Parathyroid adenoma (tissue), 2 donors: ENCODE measurements at regions not wholly inside any gene's neighbourhood (a gene's known extent, or its start where the extent isn't known, plus 50 kb on each side); places are given as distances from the start of the nearest gene placed in this dataset.

Experiments
- H2AFZ ChIP-seq: fragments of 300-600 bp; sonication (generic); one replicate; pipeline ENCODE4 v1.7.0; 2017; ENCODE audit warnings: antibody characterized with exemption, mild to moderate bottlenecking
- H3K27ac ChIP-seq: fragments of 300-600 bp; sonication (generic); one replicate; pipeline ENCODE4 v1.7.0; 2017
- H3K27me3 ChIP-seq: fragments of 300-600 bp; sonication (generic); one replicate; pipeline ENCODE4 v1.7.0; 2017; ENCODE audit warnings: low read length; ENCODE audit not compliant: control insufficient read depth, insufficient read depth
- H3K36me3 ChIP-seq: fragments of 300-600 bp; sonication (generic); one replicate; pipeline ENCODE4 v1.7.0; 2017; ENCODE audit warnings: low read length; ENCODE audit not compliant: control insufficient read depth, insufficient read depth
- H3K4me1 ChIP-seq: fragments of 300-600 bp; sonication (generic); one replicate; pipeline ENCODE4 v1.7.0; 2017; ENCODE audit warnings: control low read depth
- H3K4me2 ChIP-seq: fragments of 300-600 bp; sonication (generic); one replicate; pipeline ENCODE4 v1.7.0; 2017; ENCODE audit warnings: low read length
- H3K4me3 ChIP-seq: fragments of 300-600 bp; sonication (generic); one replicate; pipeline ENCODE4 v1.7.0; 2017; ENCODE audit warnings: low read depth, low read length
- H3K79me2 ChIP-seq: fragments of 300-600 bp; sonication (generic); one replicate; pipeline ENCODE4 v1.7.0; 2017; ENCODE audit warnings: control low read depth
- H3K9ac ChIP-seq: fragments of 300-600 bp; sonication (generic); one replicate; pipeline ENCODE4 v1.7.0; 2017; ENCODE audit warnings: mild to moderate bottlenecking
- H3K9me3 ChIP-seq: fragments of 300-600 bp; sonication (generic); one replicate; pipeline ENCODE4 v1.7.0; 2017; ENCODE audit warnings: low read length; ENCODE audit not compliant: control insufficient read depth
- TF ChIP-seq, protein P1 (sequence below): fragments of 300-600 bp; sonication (generic); IDR thresholded peaks from one replicate; pipeline ENCODE4 v1.7.0; 2017; ENCODE audit warnings: antibody characterized with exemption, mild to moderate bottlenecking
- donor health status: primary hyperparathyroidism.

DNA sequence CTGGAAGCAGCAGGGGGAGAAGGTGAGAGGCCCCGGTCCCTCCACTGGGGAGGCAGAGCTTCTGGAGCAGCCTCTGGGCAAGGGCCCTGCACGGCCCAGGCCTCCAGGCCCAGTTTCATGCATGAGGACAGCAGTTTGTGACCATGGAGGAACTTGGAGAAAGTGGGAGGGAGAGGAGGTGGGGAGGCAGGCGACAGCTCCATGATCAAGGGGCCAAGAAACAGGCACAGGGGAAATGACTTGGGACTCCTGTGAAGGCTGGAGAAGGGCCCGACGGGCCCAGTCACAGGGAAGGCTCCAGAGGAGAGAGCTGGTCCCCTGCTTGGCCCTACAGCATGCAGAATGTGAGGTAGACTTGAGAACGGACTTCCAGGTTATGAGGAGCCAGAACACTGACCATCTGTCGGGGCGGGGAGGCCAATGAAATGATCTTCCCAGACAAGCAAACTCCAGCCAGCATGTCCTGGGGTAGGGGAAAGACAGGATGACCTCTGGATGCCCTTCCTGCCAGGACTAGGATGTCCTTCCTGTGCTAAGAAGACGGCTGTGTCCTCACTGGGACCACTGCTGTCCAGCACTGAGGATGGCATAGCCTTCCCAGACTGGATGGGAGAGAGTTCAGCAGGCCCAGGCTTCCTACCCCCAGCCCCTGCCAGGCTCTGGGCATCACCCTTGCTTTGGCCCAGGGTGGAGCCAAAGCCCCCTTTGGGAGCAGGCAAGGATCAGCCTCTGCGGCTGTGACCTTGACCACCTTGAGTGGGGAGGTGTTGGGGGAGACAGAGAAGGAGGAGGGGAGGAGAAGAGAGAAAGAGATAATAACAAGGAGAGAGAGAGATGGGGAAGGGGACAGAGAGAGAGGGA lies 548.2 kb downstream of the PTPRU start:
- no peaks in the 10 kb centered on the region for H3K4me1 ChIP-seq
- no peak overlapping the region for H3K9ac ChIP-seq
- H3K4me3 ChIP-seq = no peak overlapping the region
- H3K27ac ChIP-seq = no peak overlapping the region
- no peaks in the 10 kb centered on the region for H3K36me3 ChIP-seq
- H3K27me3 ChIP-seq = no peaks in the 10 kb centered on the region
- no peak overlapping the region for H2AFZ ChIP-seq
- H3K4me2 ChIP-seq = no peak overlapping the region
- H3K9me3 ChIP-seq = no peaks in the 10 kb centered on the region
- H3K79me2 ChIP-seq = no peaks in the 10 kb centered on the region
- TF ChIP-seq, protein P1, sequence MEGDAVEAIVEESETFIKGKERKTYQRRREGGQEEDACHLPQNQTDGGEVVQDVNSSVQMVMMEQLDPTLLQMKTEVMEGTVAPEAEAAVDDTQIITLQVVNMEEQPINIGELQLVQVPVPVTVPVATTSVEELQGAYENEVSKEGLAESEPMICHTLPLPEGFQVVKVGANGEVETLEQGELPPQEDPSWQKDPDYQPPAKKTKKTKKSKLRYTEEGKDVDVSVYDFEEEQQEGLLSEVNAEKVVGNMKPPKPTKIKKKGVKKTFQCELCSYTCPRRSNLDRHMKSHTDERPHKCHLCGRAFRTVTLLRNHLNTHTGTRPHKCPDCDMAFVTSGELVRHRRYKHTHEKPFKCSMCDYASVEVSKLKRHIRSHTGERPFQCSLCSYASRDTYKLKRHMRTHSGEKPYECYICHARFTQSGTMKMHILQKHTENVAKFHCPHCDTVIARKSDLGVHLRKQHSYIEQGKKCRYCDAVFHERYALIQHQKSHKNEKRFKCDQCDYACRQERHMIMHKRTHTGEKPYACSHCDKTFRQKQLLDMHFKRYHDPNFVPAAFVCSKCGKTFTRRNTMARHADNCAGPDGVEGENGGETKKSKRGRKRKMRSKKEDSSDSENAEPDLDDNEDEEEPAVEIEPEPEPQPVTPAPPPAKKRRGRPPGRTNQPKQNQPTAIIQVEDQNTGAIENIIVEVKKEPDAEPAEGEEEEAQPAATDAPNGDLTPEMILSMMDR = no peak

DNA sequence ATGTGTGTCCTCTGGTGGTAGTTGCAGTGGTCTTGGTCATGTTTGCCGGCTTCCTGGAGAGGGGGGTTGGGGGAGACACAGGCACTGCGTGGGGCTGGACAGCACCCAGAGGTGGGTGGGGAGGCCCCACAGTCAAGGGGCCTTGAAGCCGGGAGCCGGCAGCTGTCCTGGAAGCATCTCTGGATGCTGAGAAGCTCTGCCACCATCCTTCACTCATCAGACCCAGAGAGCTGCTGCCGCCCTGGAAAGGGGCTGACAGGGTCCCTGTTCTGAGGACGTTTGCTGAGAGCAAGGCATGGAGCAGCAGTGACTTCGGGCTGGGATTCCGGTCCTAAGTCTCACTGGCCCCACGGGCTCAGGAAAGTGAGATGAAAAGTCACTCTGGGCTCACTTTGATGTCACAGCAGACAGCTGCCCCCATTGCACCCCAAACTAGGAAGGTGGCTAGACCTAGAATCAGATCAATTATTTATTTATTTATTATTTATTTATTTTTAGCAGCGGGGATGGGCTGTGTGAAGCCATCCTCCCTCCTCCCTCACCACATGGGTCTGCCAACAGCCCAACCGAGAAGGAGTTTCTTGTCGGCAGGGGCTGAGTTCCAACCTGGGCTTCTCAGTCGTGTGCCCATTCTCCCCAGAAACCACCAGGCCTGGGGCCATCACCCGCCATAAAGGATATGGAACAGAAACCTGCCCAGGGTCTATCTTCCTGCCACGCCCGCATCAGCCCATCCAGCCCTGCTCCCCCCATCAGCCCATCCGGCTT lies 547.4 kb downstream of the PTPRU start:
- Histone ChIP-seq H3K4me2 (no peak overlapping the region), H3K9ac (no peak overlapping the region), H3K4me1 (no peaks in the 10 kb centered on the region), H3K36me3 (no peaks in the 10 kb centered on the region), H3K27ac (no peak overlapping the region), H3K9me3 (no peaks in the 10 kb centered on the region), H3K27me3 (no peaks in the 10 kb centered on the region), H2AFZ (no peak overlapping the region), H3K4me3 (no peak overlapping the region), H3K79me2 (no peaks in the 10 kb centered on the region)
- TF ChIP-seq, protein P1 = no peak

DNA sequence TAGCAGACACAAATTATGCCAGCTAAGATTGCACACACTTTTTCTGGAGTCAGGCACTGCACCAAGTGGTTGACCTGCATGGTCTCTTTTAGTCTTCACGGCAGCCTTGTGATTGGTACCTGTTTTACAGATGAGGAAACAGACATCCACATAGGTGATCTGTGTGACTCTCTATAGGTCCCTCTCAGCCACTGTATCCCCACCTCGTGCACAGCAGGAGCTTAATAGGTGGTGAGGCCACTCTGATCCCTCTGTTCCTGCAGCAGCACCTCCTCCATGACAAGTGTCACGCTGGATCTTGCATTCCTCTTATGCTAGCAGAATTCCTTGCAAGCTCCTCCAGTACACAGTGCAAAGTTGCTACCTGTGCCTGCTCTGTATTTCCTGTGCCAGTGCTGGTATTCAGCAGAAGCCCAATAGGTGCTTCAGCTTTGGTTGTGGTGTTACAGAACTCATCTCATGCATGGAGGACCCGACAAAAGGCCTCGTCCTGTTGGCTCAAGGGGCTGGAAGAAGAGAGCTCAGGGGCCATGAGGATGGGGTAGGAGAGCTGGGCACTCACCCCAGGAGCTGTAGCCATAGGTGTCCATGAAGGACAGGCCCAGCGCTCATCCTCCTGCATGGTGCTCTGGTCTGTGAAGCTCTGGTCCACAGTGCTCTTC lies 546.7 kb downstream of the PTPRU start:
- Histone ChIP-seq H3K27me3 (no peaks in the 10 kb centered on the region), H3K4me1 (no peaks in the 10 kb centered on the region)

DNA sequence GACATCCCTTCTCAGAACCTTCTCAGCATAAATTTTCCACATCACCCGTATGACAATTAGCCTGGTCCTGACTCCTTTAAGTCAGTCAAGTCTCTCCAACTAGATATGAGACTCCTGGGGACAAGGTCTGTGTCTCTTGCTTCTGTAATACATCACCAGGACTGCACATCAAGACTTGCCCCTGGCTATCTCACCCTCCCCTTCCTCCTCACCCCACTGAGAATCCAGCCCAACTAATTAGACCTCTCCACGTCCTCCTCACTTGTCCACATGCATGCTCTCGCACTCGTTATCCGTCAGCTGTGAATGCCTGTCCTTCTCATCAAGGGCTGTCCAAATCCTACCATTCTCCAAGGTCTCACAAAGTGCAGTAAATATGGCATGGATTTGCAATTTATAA lies 542.8 kb downstream of the PTPRU start:
- no peaks in the 10 kb centered on the region for H3K27me3 ChIP-seq
- no peak overlapping the region for H3K27ac ChIP-seq
- TF ChIP-seq, protein P1 = no peak
- no peaks in the 10 kb centered on the region for H3K9me3 ChIP-seq
- H3K4me1 ChIP-seq = no peaks in the 10 kb centered on the region
- H3K4me2 ChIP-seq = no peak overlapping the region
- H2AFZ ChIP-seq = no peak overlapping the region
- H3K9ac ChIP-seq = no peak overlapping the region
- H3K36me3 ChIP-seq = no peaks in the 10 kb centered on the region
- no peaks in the 10 kb centered on the region for H3K79me2 ChIP-seq
- H3K4me3 ChIP-seq = no peak overlapping the region

More for the DNA sequence above, 546.7 kb downstream of the PTPRU start:
- Histone ChIP-seq H3K4me2 (no peak overlapping the region), H3K36me3 (no peaks in the 10 kb centered on the region), H3K9me3 (no peaks in the 10 kb centered on the region), H3K4me3 (no peak overlapping the region), H2AFZ (no peak overlapping the region), H3K79me2 (no peaks in the 10 kb centered on the region), H3K27ac (no peak overlapping the region), H3K9ac (no peak overlapping the region)
- TF ChIP-seq, protein P1 = no peak
